ENCODE measurements at regions not wholly inside any gene's neighbourhood (a gene's known extent, or its start where the extent isn't known, plus 50 kb on each side); places are given as distances from the start of the nearest gene placed in this dataset.
A peak's percentile ranks its signal among the peaks of the same experiment; 100 is the strongest.

DNA sequence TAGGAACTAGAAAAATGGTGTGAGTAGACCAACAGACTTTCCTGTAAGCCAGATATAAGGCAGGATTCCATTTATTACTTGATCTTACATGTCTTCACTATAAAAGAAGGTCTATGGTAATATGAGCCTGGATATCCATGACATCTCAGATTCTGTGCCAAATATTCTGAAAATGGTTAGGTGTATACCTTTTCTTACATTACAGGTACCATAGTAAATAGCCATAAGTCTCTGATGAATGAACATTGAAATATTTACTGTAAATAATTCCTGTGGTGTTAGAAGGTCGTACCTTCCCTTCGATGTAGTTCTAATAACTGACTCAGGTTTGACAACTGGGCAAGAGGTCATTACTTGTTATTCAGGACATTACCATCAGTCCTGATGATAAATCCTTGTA, 657.9 kb downstream of the BRINP3 start:
- DNase-seq = no peak

DNA sequence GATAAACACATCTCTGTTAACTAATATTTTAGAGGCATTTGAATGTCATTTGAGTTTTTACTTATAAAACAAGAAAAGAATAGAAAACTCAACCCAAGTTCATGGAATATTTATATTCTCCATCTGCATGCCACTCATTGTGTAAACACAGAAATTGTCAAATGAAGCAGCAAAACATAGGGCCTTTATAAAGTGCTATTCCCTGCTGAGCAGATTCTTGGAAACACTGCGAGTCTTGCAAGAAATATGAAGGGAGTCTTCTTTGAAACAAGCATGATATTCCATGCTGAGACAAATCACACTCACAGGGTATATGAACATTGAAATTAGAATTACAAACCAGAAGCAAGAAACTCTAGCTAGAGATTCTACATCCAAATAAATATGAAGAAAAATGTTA, 655.8 kb downstream of the BRINP3 start:
- DNase-seq = no peak

- no peak for DNase-seq
These were observed 642.9 kb downstream of the BRINP3 start for GRCh38 chr1:189834813-189835212.

DNA sequence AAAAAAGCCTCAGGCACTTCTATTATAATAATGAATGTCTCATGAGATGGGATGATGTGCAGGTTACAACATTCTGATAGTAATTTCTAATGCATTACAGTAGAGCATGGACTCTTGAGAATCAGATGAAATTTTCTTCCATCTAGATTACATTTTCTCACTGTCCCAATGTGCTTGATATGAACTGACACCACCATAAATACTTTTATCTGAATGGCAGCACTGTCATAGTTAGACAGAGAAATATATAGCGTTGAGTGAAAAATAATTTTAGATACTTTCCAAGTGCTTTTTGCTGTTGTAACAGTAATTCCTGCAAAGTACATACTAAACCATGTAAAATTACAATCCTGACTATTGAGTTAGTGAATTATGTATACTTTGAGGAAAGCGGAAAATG, 630.1 kb downstream of the BRINP3 start:
- no peak for DNase-seq

DNA sequence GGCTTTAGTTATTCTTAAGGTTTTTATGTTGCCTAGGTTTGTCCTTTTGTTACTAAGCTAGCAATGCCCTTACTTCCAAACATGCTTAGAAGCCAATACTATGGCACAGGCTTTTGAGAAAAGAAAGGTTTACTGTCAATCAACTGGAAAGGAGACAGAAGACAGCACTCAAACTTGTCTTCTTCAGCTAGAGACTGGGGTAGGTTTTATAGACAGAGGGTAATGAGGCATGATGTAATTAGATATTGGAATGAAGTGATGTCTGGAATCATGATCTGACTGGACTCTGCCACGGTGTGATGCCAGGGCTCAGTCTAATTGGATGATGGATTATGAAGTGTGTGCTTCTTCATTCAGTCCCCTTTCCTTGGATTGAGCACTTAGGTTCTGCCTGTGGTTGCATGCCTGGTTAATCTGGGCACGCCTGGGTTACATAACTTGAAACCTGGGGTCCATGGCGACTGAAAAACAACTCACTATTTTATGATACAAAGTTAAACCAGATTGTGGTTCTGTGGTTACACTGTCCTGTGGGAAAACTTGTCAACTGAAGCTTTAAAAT, 625.8 kb downstream of the BRINP3 start:
- peak; percentile 9 for DNase-seq

DNA sequence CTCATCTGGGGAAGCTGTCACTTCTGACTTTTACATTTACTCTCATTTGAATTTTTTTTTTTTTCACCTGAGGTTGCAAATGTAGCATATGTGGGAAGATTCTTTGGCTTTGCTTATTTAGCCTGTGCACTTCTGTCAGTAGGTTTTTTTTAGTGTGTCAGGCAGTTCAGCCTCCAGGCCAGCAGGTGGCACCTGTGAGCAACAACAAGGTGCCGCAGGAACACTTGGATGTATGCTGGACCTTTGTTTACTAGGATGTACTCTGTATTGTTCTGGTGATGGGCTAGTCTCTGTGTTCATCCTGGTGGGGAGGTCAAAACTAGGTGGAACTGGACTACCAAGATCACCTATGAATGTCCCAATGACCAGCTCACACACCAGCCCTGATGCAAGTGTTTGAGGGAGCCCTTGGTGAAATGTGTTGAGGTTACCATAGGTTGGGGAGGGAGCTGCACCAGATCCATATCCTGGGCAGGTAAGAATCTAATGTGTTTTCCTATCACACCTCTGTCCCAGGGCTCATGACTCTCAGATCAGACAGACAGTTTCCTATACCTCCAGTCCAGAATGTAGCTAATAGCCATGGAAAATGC, 618.2 kb downstream of the BRINP3 start:
- no peak for DNase-seq

GRCh38 chr1:189866606-189867005, 611.1 kb downstream of the BRINP3 start:
- DNase-seq = no peak

DNA sequence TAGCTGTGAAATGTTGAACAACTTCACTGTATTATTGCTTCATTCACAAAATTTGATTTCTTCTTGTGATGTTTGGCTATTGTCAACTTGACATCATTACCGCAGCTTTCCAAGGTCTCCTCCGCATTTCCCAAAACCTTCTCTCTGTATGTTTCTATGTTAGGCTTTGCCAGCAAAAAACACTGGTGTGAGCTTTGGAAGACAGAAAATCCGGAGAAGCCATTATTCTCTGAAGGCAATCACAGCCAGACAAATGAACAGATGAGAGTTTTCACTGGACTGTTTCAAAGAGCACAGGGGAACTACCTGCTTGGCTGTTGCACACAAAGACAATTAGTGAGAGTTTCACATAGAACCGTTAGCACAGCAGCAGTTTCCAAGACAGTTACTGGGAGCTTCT, 609.6 kb downstream of the BRINP3 start:
- no peak for DNase-seq

GRCh38 chr1:189874715-189875435, 602.8 kb downstream of the BRINP3 start:
- no peak for DNase-seq

- no peak for DNase-seq
These were observed 597.5 kb downstream of the BRINP3 start for GRCh38 chr1:189880135-189880534.

DNA sequence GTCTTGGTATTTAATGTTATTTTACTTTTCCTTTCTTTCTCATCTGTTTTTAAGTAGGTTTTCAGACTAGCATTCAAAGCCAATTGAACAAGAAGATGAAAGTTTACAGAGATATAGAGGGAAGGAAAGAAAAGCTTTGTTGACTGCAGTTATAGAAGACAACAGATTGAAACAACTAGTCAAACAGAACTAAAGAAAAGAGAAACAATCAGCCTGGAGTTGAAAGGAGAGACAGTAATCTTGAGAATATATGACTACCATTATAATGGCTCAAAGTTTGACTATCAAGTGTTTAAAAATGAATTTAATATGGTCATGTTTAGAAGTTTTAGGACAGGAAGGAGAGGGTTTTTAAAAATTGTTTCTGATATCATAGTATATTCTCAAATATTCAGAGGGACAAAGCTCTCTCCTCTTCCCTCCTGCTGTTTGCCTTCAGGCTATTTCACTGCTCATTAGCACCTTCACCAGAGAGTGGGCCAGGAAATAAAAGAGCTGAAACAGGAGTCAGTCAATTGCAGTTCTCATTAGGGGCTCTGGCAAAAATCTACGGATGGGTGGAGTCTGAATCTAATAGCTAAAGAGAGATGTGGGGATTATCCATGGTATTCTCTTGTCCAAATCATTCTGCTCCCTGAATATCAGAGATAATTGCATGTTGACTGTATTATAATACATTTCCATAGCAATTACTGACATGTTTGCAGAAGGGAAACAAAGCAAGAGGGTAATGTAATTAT, 577.8 kb downstream of the BRINP3 start:
- DNase-seq = no peak

DNA sequence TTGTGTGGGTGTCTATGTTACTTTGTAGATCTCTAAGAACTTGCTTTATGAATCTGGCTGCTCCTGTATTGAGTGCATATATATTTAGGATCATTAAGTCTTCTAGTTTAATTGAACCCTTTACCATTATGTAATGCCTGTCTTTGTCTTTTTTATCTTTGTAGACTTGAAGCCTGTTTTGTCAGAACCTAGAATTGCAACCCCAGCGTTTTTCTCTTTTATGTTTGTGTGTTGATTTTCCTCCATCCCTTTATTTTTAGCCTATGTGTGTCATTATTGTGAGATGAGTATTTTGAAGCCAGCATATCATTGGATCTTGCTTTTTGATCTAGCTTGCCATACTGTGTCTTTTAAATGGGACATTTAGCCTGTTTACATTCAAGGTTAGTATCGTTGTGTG, 573.2 kb downstream of the BRINP3 start:
- no peak for DNase-seq

- DNase-seq = no peak
These were observed 569.6 kb downstream of the BRINP3 start for GRCh38 chr1:189908113-189908512.

DNA sequence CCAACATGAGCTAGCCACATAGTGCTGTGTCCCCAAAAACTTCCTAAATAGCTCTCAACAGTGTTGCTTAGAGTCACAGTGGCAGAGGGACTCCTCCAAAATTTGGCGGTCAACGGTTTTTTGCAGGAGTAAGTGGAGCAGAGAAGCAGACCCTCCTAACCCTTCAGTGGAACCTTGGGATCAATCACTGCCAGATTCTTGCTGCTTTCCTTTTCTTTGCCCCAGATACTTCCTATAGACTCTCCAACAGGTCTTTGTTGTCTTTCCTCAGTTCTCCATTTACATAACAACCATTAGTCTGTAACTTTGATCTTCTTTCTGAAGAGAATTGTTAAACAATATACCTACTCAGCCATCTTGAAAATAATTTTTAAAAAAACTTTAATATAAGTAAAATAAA, 556.1 kb downstream of the BRINP3 start:
- DNase-seq = no peak

GRCh38 chr1:189927641-189928040, 550.0 kb downstream of the BRINP3 start:
- DNase-seq = no peak

- DNase-seq = no peak
These were observed 548.1 kb downstream of the BRINP3 start for GRCh38 chr1:189929501-189930099.

DNA sequence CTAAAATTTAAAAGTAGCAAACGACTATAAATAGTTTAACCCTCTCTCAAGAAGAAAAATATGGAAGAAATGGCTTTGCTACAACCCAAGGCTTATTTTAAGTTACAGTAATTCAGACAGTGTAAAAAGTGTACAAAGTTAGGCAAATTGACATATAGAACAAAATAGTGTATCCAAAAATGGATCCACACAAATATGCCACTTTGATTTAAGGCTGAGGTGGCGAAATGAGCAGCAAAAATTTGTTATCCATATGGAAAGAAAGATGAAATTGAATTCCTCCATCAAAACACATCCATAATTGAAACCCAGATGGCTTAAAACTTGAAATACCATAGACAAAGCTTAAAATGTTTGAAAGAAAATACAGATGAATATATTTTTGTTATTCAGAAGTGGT, 540.8 kb downstream of the BRINP3 start:
- DNase-seq = no peak

- DNase-seq = no peak
These were observed 537.7 kb downstream of the BRINP3 start for GRCh38 chr1:189939967-189940366.

DNA sequence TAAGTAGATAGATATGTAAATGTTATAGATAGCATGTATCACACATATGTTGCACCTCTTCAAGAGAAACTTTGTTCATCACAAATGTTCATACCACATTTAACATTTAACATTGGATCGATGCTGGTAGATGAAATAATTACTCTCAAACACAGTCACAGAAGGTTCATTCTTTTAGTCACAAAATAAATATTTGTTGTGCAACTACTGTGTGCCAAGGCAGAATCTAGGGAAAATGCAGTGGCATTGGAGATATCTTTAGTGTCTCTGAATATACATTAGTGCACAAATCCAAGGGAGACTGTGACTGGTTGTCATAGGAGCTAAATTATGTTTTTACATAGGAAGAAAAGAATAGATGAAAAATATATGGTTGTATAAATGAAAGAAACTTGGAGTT, 535.7 kb downstream of the BRINP3 start:
- DNase-seq = no peak

- no peak for DNase-seq
These were observed 518.9 kb downstream of the BRINP3 start for GRCh38 chr1:189958756-189959155.

GRCh38 chr1:189960769-189961168, 516.9 kb downstream of the BRINP3 start:
- DNase-seq = no peak

DNA sequence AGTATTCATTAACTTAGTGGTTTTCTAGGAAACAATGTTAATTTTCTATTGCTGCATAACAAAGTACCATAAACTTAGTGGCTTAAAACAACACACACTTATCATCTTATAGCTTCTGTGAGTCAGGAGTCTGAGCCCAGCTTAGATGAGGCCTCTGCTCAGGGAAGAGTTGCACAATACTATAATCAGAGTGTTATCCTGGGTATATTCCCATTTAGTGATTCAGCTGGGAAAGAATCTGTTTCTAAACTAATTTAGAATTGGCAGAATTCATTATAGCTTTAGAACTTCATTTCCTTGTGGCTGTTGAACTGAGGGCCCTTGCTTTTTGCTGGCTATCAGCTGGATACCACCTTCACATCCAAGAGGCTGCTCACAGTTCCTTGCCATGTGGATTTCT, 515.5 kb downstream of the BRINP3 start:
- no peak for DNase-seq

All from DMS79 treated with DMSO at 0.1 percent for 48 hours (cell line).